ENCODE measurements at regions not wholly inside any gene's neighbourhood (a gene's known extent, or its start where the extent isn't known, plus 50 kb on each side); places are given as distances from the start of the nearest gene placed in this dataset.

DNA sequence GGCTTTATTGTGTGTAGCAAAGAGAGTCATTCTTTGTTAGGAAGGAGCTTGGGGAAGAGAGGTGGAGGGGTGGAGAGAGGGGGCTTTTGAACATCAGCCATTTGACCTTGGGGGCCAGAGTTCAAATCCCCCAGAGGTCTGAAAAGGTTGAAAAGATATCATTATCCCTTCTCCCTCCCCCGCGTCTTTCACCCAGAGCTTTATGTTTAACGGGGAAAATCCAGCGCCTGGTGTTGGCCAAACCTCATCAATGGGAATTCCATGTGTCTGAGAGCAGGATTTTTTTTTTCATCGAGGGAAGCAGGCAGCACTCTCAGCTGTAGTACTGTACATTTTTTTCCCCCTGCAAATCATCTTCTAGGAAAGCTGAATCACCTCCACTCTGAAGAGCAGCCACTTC, 122.4 kb upstream of the HSD17B12 start:
- 23% methylated on average over 4 of the region's 5 CpGs for WGBS (ENCODE audit: insufficient coverage)
- H3K36me3 ChIP-seq (ENCODE audit: control insufficient read depth in 4 of 4, insufficient read depth in 4 of 4, low read length in 3 of 4): no peaks in the 10 kb centered on the region
- H3K27ac ChIP-seq (ENCODE audit: insufficient read depth in 1 of 2, low read depth in 1 of 2, low read length in 2 of 2, poor library complexity in 1 of 2, severe bottlenecking in 2 of 2): no peak overlapping the region
- H3K4me3 ChIP-seq (ENCODE audit: control insufficient read depth in 1 of 7, extremely low read depth in 1 of 7, insufficient read depth in 4 of 7, low read depth in 2 of 7, low read length in 6 of 7): no peak overlapping the region
- H3K9me3 ChIP-seq (ENCODE audit: control extremely low read depth in 1 of 5, control insufficient read depth in 4 of 5, insufficient read depth in 2 of 5, low read depth in 1 of 5, low read length in 4 of 5): no peaks in the 10 kb centered on the region
- peaks cover 6 to 94% (median 38%) of the 10 kb centered on the region in 5 experiments for H3K27me3 ChIP-seq (replicated peaks in 2 of 5; ENCODE audit: control insufficient read depth in 4 of 5, insufficient read depth in 5 of 5, low read length in 4 of 5)
- CTCF ChIA-PET: interaction anchor here (0.6 to 2.3 kb wide), 4 partner anchors 11 to 294 kb away, joined by 3 to 10 read pairs (median 4); no protein-coding TSS in a partner anchor
- POLR2A ChIA-PET: no interaction called here
- DNase-seq: no peak
- peaks cover 0 to 7% (median 2%) of the 10 kb centered on the region in 4 experiments for H3K4me1 ChIP-seq (ENCODE audit: control extremely low read depth in 1 of 4, control insufficient read depth in 4 of 4, insufficient read depth in 4 of 4, low read length in 3 of 4)

- POLR2A ChIA-PET: no interaction called here
- WGBS (ENCODE audit: insufficient coverage): 16% methylated on average over 3 of the region's 8 CpGs
- Histone ChIP-seq H3K4me1 (ENCODE audit: control extremely low read depth in 1 of 4, control insufficient read depth in 4 of 4, insufficient read depth in 4 of 4, low read length in 3 of 4) (peaks cover 0 to 7% (median 2%) of the 10 kb centered on the region in 4 experiments), H3K27ac (ENCODE audit: insufficient read depth in 1 of 2, low read depth in 1 of 2, low read length in 2 of 2, poor library complexity in 1 of 2, severe bottlenecking in 2 of 2) (no peak overlapping the region), H3K36me3 (ENCODE audit: control insufficient read depth in 4 of 4, insufficient read depth in 4 of 4, low read length in 3 of 4) (no peaks in the 10 kb centered on the region), H3K9me3 (ENCODE audit: control extremely low read depth in 1 of 5, control insufficient read depth in 4 of 5, insufficient read depth in 2 of 5, low read depth in 1 of 5, low read length in 4 of 5) (no peaks in the 10 kb centered on the region), H3K27me3 (replicated peaks in 2 of 5; ENCODE audit: control insufficient read depth in 4 of 5, insufficient read depth in 5 of 5, low read length in 4 of 5) (peaks cover 8 to 94% (median 36%) of the 10 kb centered on the region in 5 experiments), H3K4me3 (ENCODE audit: control insufficient read depth in 1 of 7, extremely low read depth in 1 of 7, insufficient read depth in 4 of 7, low read depth in 2 of 7, low read length in 6 of 7) (no peak overlapping the region)
- no peak for DNase-seq
- CTCF ChIA-PET: interaction anchor here (0.5 to 2.3 kb wide), 4 partner anchors 10 to 293 kb away, joined by 3 to 10 read pairs (median 4); no protein-coding TSS in a partner anchor
Observed at GRCh38 chr11:43558556-43559127, 121.9 kb upstream of the HSD17B12 start.

DNA sequence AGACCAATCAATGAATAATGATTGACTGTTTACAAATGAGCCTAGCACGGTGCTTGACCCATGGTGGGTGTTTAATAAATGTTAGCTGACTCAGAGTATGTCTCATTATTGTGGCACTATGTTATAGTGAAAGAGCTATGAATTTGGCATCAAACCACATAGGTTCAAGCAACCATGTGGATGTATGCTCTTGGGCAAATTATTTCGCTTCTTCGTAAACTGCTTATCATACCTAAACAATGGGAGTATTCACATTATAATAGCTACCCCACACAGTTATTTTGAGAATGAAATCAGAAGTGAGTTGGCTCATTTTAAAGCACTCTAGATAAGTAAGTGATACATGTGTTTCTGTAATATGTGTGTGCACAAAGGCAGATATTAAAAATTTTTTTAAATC, 118.7 kb upstream of the HSD17B12 start:
- no peaks in the 10 kb centered on the region for H3K9me3 ChIP-seq (ENCODE audit: control extremely low read depth in 1 of 5, control insufficient read depth in 4 of 5, insufficient read depth in 2 of 5, low read depth in 1 of 5, low read length in 4 of 5)
- no peak overlapping the region for H3K27ac ChIP-seq (ENCODE audit: insufficient read depth in 1 of 2, low read depth in 1 of 2, low read length in 2 of 2, poor library complexity in 1 of 2, severe bottlenecking in 2 of 2)
- DNase-seq: no peak
- peaks cover 6 to 76% (median 24%) of the 10 kb centered on the region in 5 experiments for H3K27me3 ChIP-seq (replicated peaks in 2 of 5; ENCODE audit: control insufficient read depth in 4 of 5, insufficient read depth in 5 of 5, low read length in 4 of 5)
- no peak overlapping the region for H3K4me3 ChIP-seq (ENCODE audit: control insufficient read depth in 1 of 7, extremely low read depth in 1 of 7, insufficient read depth in 4 of 7, low read depth in 2 of 7, low read length in 6 of 7)
- H3K36me3 ChIP-seq (ENCODE audit: control insufficient read depth in 4 of 4, insufficient read depth in 4 of 4, low read length in 3 of 4): no peaks in the 10 kb centered on the region
- CTCF ChIA-PET: interaction anchor here (1.1 kb wide), 2 partner anchors 10 to 11 kb away, joined by 3 to 5 read pairs; no protein-coding TSS in a partner anchor
- WGBS (ENCODE audit: insufficient coverage): 91% methylated on average over 1 of the region's 3 CpGs
- H3K4me1 ChIP-seq (ENCODE audit: control extremely low read depth in 1 of 4, control insufficient read depth in 4 of 4, insufficient read depth in 4 of 4, low read length in 3 of 4): peaks cover 0 to 7% (median 2%) of the 10 kb centered on the region in 4 experiments
- POLR2A ChIA-PET: no interaction called here

- H3K27ac ChIP-seq (ENCODE audit: insufficient read depth in 1 of 2, low read depth in 1 of 2, low read length in 2 of 2, poor library complexity in 1 of 2, severe bottlenecking in 2 of 2): no peak overlapping the region
- no peaks in the 10 kb centered on the region for H3K9me3 ChIP-seq (ENCODE audit: control extremely low read depth in 1 of 5, control insufficient read depth in 4 of 5, insufficient read depth in 2 of 5, low read depth in 1 of 5, low read length in 4 of 5)
- no peak overlapping the region for H3K4me3 ChIP-seq (ENCODE audit: control insufficient read depth in 1 of 7, extremely low read depth in 1 of 7, insufficient read depth in 4 of 7, low read depth in 2 of 7, low read length in 6 of 7)
- WGBS (ENCODE audit: insufficient coverage): 5% methylated on average over 4 of the region's 5 CpGs
- peaks cover 12 to 72% (median 23%) of the 10 kb centered on the region in 5 experiments for H3K27me3 ChIP-seq (replicated peaks in 2 of 5; ENCODE audit: control insufficient read depth in 4 of 5, insufficient read depth in 5 of 5, low read length in 4 of 5)
- CTCF ChIA-PET: interaction anchor here (0.9 to 4.6 kb wide), 10 partner anchors 9 to 257 kb away, joined by 3 to 30 read pairs (median 4); no protein-coding TSS in a partner anchor
- no peaks in the 10 kb centered on the region for H3K4me1 ChIP-seq (ENCODE audit: control extremely low read depth in 1 of 4, control insufficient read depth in 4 of 4, insufficient read depth in 4 of 4, low read length in 3 of 4)
- POLR2A ChIA-PET: no interaction called here
- H3K36me3 ChIP-seq (ENCODE audit: control insufficient read depth in 4 of 4, insufficient read depth in 4 of 4, low read length in 3 of 4): no peaks in the 10 kb centered on the region
- DNase-seq: peak; percentile 46 to 75 (median 66)
Observed at GRCh38 chr11:43567396-43567975, 113.1 kb upstream of the HSD17B12 start.

- no peak overlapping the region for H3K27ac ChIP-seq (ENCODE audit: insufficient read depth in 1 of 2, low read depth in 1 of 2, low read length in 2 of 2, poor library complexity in 1 of 2, severe bottlenecking in 2 of 2)
- DNase-seq: peak; percentile 49 to 68 (median 63)
- H3K36me3 ChIP-seq (ENCODE audit: control insufficient read depth in 4 of 4, insufficient read depth in 4 of 4, low read length in 3 of 4): no peaks in the 10 kb centered on the region
- H3K4me1 ChIP-seq (ENCODE audit: control extremely low read depth in 1 of 4, control insufficient read depth in 4 of 4, insufficient read depth in 4 of 4, low read length in 3 of 4): peaks cover 1 to 18% (median 13%) of the 10 kb centered on the region in 4 experiments
- H3K9me3 ChIP-seq (ENCODE audit: control extremely low read depth in 1 of 5, control insufficient read depth in 4 of 5, insufficient read depth in 2 of 5, low read depth in 1 of 5, low read length in 4 of 5): no peaks in the 10 kb centered on the region
- 3% methylated on average over 4 of the region's 6 CpGs for WGBS (ENCODE audit: insufficient coverage)
- no peak overlapping the region for H3K4me3 ChIP-seq (ENCODE audit: control insufficient read depth in 1 of 7, extremely low read depth in 1 of 7, insufficient read depth in 4 of 7, low read depth in 2 of 7, low read length in 6 of 7)
- ChIA-PET CTCF (interaction anchor here (0.7 to 1.4 kb wide), 9 partner anchors 11 to 278 kb away, joined by 3 to 5 read pairs (median 4); partner anchors contain the start of gene HSD17B12), POLR2A (interaction anchor here (0.7 kb wide), 1 partner anchor 730 kb away, joined by 3 read pairs; no protein-coding TSS in a partner anchor)
- peaks cover 23 to 99% (median 74%) of the 10 kb centered on the region in 5 experiments for H3K27me3 ChIP-seq (replicated peaks in 2 of 5; ENCODE audit: control insufficient read depth in 4 of 5, insufficient read depth in 5 of 5, low read length in 4 of 5)
Observed at GRCh38 chr11:43573233-43573632, 107.3 kb upstream of the HSD17B12 start.

DNA sequence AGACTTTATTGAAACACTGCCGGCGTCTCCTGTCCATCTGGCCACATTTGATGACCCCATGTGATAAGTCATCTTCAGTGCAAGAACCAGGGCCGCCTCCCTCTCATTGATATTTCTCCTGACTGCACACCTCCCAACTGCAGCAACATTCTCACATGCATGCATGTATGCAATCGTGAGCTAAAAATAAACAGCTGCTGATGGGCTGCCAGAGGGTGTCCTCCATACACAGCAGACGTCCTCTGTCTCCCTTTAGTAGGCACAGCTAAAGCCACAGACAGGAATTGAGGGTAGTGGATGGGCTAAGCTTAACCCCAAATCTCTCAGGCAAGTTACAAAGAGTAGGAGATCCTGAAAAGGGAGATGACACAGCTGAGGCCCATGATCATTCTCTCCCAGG, 106.7 kb upstream of the HSD17B12 start:
- ChIA-PET CTCF (interaction anchor here (0.7 to 1.9 kb wide), 7 partner anchors 14 to 291 kb away, joined by 3 to 7 read pairs (median 3); no protein-coding TSS in a partner anchor), POLR2A (no interaction called here)
- DNase-seq: no peak
- Histone ChIP-seq H3K4me3 (ENCODE audit: control insufficient read depth in 1 of 7, extremely low read depth in 1 of 7, insufficient read depth in 4 of 7, low read depth in 2 of 7, low read length in 6 of 7) (no peak overlapping the region), H3K9me3 (ENCODE audit: control extremely low read depth in 1 of 5, control insufficient read depth in 4 of 5, insufficient read depth in 2 of 5, low read depth in 1 of 5, low read length in 4 of 5) (no peaks in the 10 kb centered on the region), H3K27me3 (replicated peaks in 2 of 5; ENCODE audit: control insufficient read depth in 4 of 5, insufficient read depth in 5 of 5, low read length in 4 of 5) (peaks cover 22 to 100% (median 79%) of the 10 kb centered on the region in 5 experiments), H3K27ac (ENCODE audit: insufficient read depth in 1 of 2, low read depth in 1 of 2, low read length in 2 of 2, poor library complexity in 1 of 2, severe bottlenecking in 2 of 2) (no peak overlapping the region), H3K36me3 (ENCODE audit: control insufficient read depth in 4 of 4, insufficient read depth in 4 of 4, low read length in 3 of 4) (no peaks in the 10 kb centered on the region), H3K4me1 (ENCODE audit: control extremely low read depth in 1 of 4, control insufficient read depth in 4 of 4, insufficient read depth in 4 of 4, low read length in 3 of 4) (peaks cover 1 to 23% (median 15%) of the 10 kb centered on the region in 4 experiments)
- 56% methylated on average over 3 of the region's 5 CpGs for WGBS (ENCODE audit: insufficient coverage)

- peaks cover 1 to 26% (median 18%) of the 10 kb centered on the region in 4 experiments for H3K4me1 ChIP-seq (ENCODE audit: control extremely low read depth in 1 of 4, control insufficient read depth in 4 of 4, insufficient read depth in 4 of 4, low read length in 3 of 4)
- no CpG with 5 or more reads among the region's 1 CpG for WGBS (ENCODE audit: insufficient coverage)
- H3K27me3 ChIP-seq (replicated peaks in 2 of 5; ENCODE audit: control insufficient read depth in 4 of 5, insufficient read depth in 5 of 5, low read length in 4 of 5): peaks cover 22 to 99% (median 79%) of the 10 kb centered on the region in 5 experiments
- no peaks in the 10 kb centered on the region for H3K9me3 ChIP-seq (ENCODE audit: control extremely low read depth in 1 of 5, control insufficient read depth in 4 of 5, insufficient read depth in 2 of 5, low read depth in 1 of 5, low read length in 4 of 5)
- peak in 1 of 3 donors; percentile 20 for DNase-seq
- H3K36me3 ChIP-seq (ENCODE audit: control insufficient read depth in 4 of 4, insufficient read depth in 4 of 4, low read length in 3 of 4): no peaks in the 10 kb centered on the region
- no peak overlapping the region for H3K27ac ChIP-seq (ENCODE audit: insufficient read depth in 1 of 2, low read depth in 1 of 2, low read length in 2 of 2, poor library complexity in 1 of 2, severe bottlenecking in 2 of 2)
- POLR2A ChIA-PET: no interaction called here
- H3K4me3 ChIP-seq (ENCODE audit: control insufficient read depth in 1 of 7, extremely low read depth in 1 of 7, insufficient read depth in 4 of 7, low read depth in 2 of 7, low read length in 6 of 7): no peak overlapping the region
- CTCF ChIA-PET: interaction anchor here (0.7 to 1.9 kb wide), 7 partner anchors 9 to 290 kb away, joined by 3 to 7 read pairs (median 3); no protein-coding TSS in a partner anchor
Observed at GRCh38 chr11:43574411-43574810, 106.1 kb upstream of the HSD17B12 start.

Measured in common myeloid progenitor, CD34-positive (primary cell).